OCI-LY1 (cell line): ENCODE measurements at regions not wholly inside any gene's neighbourhood (a gene's known extent, or its start where the extent isn't known, plus 50 kb on each side); places are given as distances from the start of the nearest gene placed in this dataset.

Experiments
- H2AFZ ChIP-seq: fragments of 200-600 bp; sonication (generic), shearing (Covaris generic); 2 replicates; pipeline ENCODE4 v1.6.0; 2014; ENCODE audit warnings: antibody characterized with exemption, mild to moderate bottlenecking, low read length
- H3F3A ChIP-seq: fragments of 200-600 bp; sonication (generic), shearing (Covaris generic); 2 replicates; pipeline ENCODE4 v1.6.0; 2014; ENCODE audit warnings: mild to moderate bottlenecking, antibody characterized with exemption, low read length, moderate library complexity; ENCODE audit not compliant: insufficient read depth
- H3K27ac ChIP-seq: fragments of 200-600 bp; sonication (generic); 2 replicates; pipeline ENCODE4 v1.5.1; 2014; ENCODE audit warnings: low read length, mixed run types, mild to moderate bottlenecking, low read depth; ENCODE audit not compliant: poor library complexity, severe bottlenecking
- H3K27me3 ChIP-seq: fragments of 200-600 bp; sonication (generic); 2 replicates; pipeline ENCODE4 v1.6.0; 2014; ENCODE audit warnings: antibody characterized with exemption, mild to moderate bottlenecking, low read length, moderate library complexity; ENCODE audit not compliant: insufficient read depth
- H3K36me3 ChIP-seq: fragments of 200-600 bp; sonication (generic); 2 replicates; pipeline ENCODE4 v1.6.1; 2014; ENCODE audit warnings: mild to moderate bottlenecking, antibody characterized with exemption, low read length, moderate library complexity, mixed read lengths; ENCODE audit not compliant: insufficient read depth
- H3K4me1 ChIP-seq: fragments of 200-600 bp; sonication (generic); 2 replicates; pipeline ENCODE4 v1.5.1; 2014; ENCODE audit warnings: mild to moderate bottlenecking, low read length, moderate library complexity; ENCODE audit not compliant: insufficient read depth, severe bottlenecking
- H3K4me2 ChIP-seq: fragments of 200-600 bp; sonication (generic), shearing (Covaris generic); 2 replicates; pipeline ENCODE4 v1.6.1; 2014; ENCODE audit warnings: low read length
- H3K4me3 ChIP-seq: fragments of 200-600 bp; sonication (generic); 2 replicates; pipeline ENCODE4 v1.5.1; 2014; ENCODE audit warnings: low read length, low read depth, mild to moderate bottlenecking, mixed read lengths; ENCODE audit not compliant: poor library complexity, severe bottlenecking
- H3K79me2 ChIP-seq: fragments of 200-600 bp; shearing (Covaris generic); 2 replicates; pipeline ENCODE4 v1.6.1; 2016; ENCODE audit warnings: mixed run types, low read length, mixed read lengths; ENCODE audit not compliant: insufficient read depth
- H3K9ac ChIP-seq: fragments of 200-600 bp; sonication (generic), shearing (Covaris generic); 2 replicates; pipeline ENCODE4 v1.6.1; 2014; ENCODE audit warnings: mild to moderate bottlenecking, low read length, mixed read lengths
- H3K9me2 ChIP-seq: fragments of 200-600 bp; sonication (generic), shearing (Covaris generic); 2 replicates; pipeline ENCODE4 v1.6.1; 2014; ENCODE audit warnings: low read depth, mild to moderate bottlenecking, low read length, mixed read lengths
- H3K9me3 ChIP-seq: fragments of 200-600 bp; shearing (Covaris generic); 2 replicates; pipeline ENCODE4 v1.6.1; 2014; ENCODE audit warnings: low read length, mixed read lengths
- H4K20me1 ChIP-seq: fragments of 200-600 bp; sonication (generic), shearing (Covaris generic); 2 replicates; pipeline ENCODE4 v1.6.0; 2016; ENCODE audit warnings: mild to moderate bottlenecking, low read length; ENCODE audit not compliant: insufficient read depth
- EZH2 ChIP-seq: fragments of 200-600 bp; sonication (generic), shearing (Covaris generic); IDR thresholded peaks from 2 replicates; pipeline ENCODE4 v1.8.0; 2017; ENCODE audit warnings: borderline replicate concordance, mixed run types, mild to moderate bottlenecking, antibody characterized with exemption, low read length, moderate library complexity, mixed read lengths
- TF ChIP-seq, protein P1 (sequence below): fragments of 200-600 bp; sonication (generic), shearing (Covaris generic); IDR thresholded peaks from 2 replicates; pipeline ENCODE4 v1.5.1; 2017; ENCODE audit warnings: mild to moderate bottlenecking, antibody characterized with exemption, low read length, moderate library complexity, mixed read lengths

- Histone ChIP-seq H3K79me2 (no peaks in the 10 kb centered on the region), H3K36me3 (no peaks in the 10 kb centered on the region), H3K4me1 (no peaks in the 10 kb centered on the region), H3K9me2 (no peaks in the 10 kb centered on the region), H3K9ac (no peak overlapping the region), H3K27ac (no peak overlapping the region), H2AFZ (no peak overlapping the region), H4K20me1 (no peaks in the 10 kb centered on the region), H3K9me3 (no peaks in the 10 kb centered on the region), H3F3A (no peaks in the 10 kb centered on the region), H3K4me3 (no peak overlapping the region), H3K27me3 (no peaks in the 10 kb centered on the region), H3K4me2 (no peak overlapping the region)
- TF ChIP-seq, protein P1, sequence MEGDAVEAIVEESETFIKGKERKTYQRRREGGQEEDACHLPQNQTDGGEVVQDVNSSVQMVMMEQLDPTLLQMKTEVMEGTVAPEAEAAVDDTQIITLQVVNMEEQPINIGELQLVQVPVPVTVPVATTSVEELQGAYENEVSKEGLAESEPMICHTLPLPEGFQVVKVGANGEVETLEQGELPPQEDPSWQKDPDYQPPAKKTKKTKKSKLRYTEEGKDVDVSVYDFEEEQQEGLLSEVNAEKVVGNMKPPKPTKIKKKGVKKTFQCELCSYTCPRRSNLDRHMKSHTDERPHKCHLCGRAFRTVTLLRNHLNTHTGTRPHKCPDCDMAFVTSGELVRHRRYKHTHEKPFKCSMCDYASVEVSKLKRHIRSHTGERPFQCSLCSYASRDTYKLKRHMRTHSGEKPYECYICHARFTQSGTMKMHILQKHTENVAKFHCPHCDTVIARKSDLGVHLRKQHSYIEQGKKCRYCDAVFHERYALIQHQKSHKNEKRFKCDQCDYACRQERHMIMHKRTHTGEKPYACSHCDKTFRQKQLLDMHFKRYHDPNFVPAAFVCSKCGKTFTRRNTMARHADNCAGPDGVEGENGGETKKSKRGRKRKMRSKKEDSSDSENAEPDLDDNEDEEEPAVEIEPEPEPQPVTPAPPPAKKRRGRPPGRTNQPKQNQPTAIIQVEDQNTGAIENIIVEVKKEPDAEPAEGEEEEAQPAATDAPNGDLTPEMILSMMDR = no peak
- TF ChIP-seq EZH2 = no peak
These were observed 206.2 kb upstream of the KAZN start for GRCh38 chr1:14392161-14392858.

DNA sequence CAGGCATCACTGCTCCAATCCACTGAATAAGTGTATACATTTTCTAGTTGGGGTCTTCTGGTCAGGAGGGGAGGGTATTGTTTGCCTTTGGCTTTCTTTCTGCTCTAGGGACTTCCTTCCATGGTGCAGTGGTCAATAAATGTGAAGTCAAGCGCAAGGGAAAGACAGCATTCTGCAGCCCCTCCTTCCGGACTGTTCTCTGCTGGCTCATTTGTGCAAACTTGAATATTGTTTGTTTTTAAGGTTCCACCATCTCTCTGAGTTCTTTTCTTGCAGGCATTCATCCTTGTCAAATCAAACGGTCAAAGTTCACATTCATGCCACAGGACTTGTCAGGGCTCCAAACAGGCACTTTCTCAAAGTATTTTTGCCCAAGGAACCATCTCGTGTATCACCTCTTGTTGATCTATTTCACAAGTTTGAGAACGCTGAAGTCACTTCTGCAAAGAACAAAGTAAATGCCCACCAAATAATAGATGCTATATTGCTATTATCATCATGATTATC lies 205.6 kb upstream of the KAZN start:
- H3K4me3 ChIP-seq = no peak overlapping the region
- H3K27ac ChIP-seq = no peak overlapping the region
- H3F3A ChIP-seq = no peaks in the 10 kb centered on the region
- H3K4me2 ChIP-seq = no peak overlapping the region
- no peak overlapping the region for H2AFZ ChIP-seq
- TF ChIP-seq EZH2 = no peak
- TF ChIP-seq, protein P1 = no peak
- H3K9me3 ChIP-seq = no peaks in the 10 kb centered on the region
- H3K79me2 ChIP-seq = no peaks in the 10 kb centered on the region
- H3K27me3 ChIP-seq = no peaks in the 10 kb centered on the region
- H3K36me3 ChIP-seq = no peaks in the 10 kb centered on the region
- H3K9ac ChIP-seq = no peak overlapping the region
- H3K4me1 ChIP-seq = no peaks in the 10 kb centered on the region
- no peaks in the 10 kb centered on the region for H3K9me2 ChIP-seq
- no peaks in the 10 kb centered on the region for H4K20me1 ChIP-seq

DNA sequence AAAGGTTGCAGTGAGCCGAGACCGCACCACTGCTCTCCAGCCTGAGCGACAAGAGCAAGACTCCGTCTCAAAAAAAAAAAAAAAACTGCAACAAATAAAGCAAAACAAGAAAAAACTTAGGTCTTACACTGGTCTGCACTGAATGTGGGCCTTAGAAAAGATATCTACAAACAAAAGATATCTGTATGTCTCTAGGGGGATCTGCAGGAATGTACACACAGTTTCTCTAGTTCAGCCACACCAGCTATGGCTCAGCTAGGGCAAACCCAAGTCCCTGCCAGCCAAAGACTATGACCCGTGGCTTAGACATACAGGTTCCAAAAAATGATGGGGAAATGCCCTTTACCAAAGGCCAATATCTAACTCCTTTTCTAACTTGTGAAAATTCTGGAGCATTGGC lies 202.4 kb upstream of the KAZN start:
- Histone ChIP-seq H3F3A (no peaks in the 10 kb centered on the region), H3K9me2 (no peaks in the 10 kb centered on the region), H3K9ac (no peak overlapping the region), H4K20me1 (no peaks in the 10 kb centered on the region), H3K4me2 (no peak overlapping the region), H3K27me3 (no peaks in the 10 kb centered on the region), H2AFZ (no peak overlapping the region), H3K36me3 (no peaks in the 10 kb centered on the region), H3K79me2 (no peaks in the 10 kb centered on the region), H3K4me3 (no peak overlapping the region), H3K9me3 (no peaks in the 10 kb centered on the region), H3K27ac (no peak overlapping the region), H3K4me1 (no peaks in the 10 kb centered on the region)
- TF ChIP-seq, protein P1 = no peak
- TF ChIP-seq EZH2 = no peak
